Stimulated activated CD8-positive, alpha-beta memory T cell treated with anti-CD3 and anti-CD28 coated beads, Interleukin-7, amount 100 ng/mL, for 1 hour (primary cell): ENCODE measurements at regions not wholly inside any gene's neighbourhood (a gene's known extent, or its start where the extent isn't known, plus 50 kb on each side); places are given as distances from the start of the nearest gene placed in this dataset.
"Not testable (repeated sequence)": the region's sequence is repeated elsewhere in the genome, so short reads cannot be mapped to it uniquely, and the experiment has no call there.

Experiments used
- DNase-seq, 2 donors: peaks; one replicate each; pipeline ENCODE4 v3.0.0-alpha.2; 2020; ENCODE audit warnings: low read depth in 2 of 2

- not testable (repeated sequence) for DNase-seq
These were observed 61.3 kb downstream of the SYF2 start for GRCh38 chr1:25171013-25171412.

- no peak for DNase-seq
These were observed 61.9 kb downstream of the SYF2 start for GRCh38 chr1:25170439-25170838.

- DNase-seq: no peak
These were observed 62.7 kb downstream of the SYF2 start for GRCh38 chr1:25169610-25170009.

- DNase-seq: no peak
These were observed 63.1 kb downstream of the SYF2 start for GRCh38 chr1:25169168-25169567.

- no peak for DNase-seq
These were observed 63.9 kb downstream of the SYF2 start for GRCh38 chr1:25168193-25169071.

- no peak for DNase-seq
These were observed 64.8 kb downstream of the SYF2 start for GRCh38 chr1:25167269-25168192.

- no peak for DNase-seq
These were observed 65.5 kb downstream of the SYF2 start for GRCh38 chr1:25166847-25167246.

- no peak for DNase-seq
These were observed 68.3 kb downstream of the SYF2 start for GRCh38 chr1:25163986-25164385.

- no peak for DNase-seq
These were observed 70.3 kb downstream of the SYF2 start for GRCh38 chr1:25161981-25162380.

- no peak for DNase-seq
These were observed 74.5 kb downstream of the SYF2 start for GRCh38 chr1:25157846-25158245.

GRCh38 chr1:25150985-25151495 is 81.3 kb downstream of the SYF2 start:
- no peak for DNase-seq

GRCh38 chr1:25148673-25149300 is 83.5 kb downstream of the SYF2 start:
- DNase-seq: no peak

- DNase-seq: no peak
These were observed 85.8 kb downstream of the SYF2 start for GRCh38 chr1:25146451-25146855.

- DNase-seq: no peak
These were observed 86.4 kb downstream of the SYF2 start for GRCh38 chr1:25145775-25146393.

GRCh38 chr1:25140073-25140797 is 92.1 kb downstream of the SYF2 start:
- no peak for DNase-seq

- DNase-seq: no peak
These were observed 94.5 kb downstream of the SYF2 start for GRCh38 chr1:25137521-25138395.

- DNase-seq: no peak
These were observed 95.2 kb downstream of the SYF2 start for GRCh38 chr1:25137106-25137505.

- no peak for DNase-seq
These were observed 96.4 kb downstream of the SYF2 start for GRCh38 chr1:25135909-25136308.

- no peak for DNase-seq
These were observed 97.4 kb downstream of the SYF2 start for GRCh38 chr1:25134801-25135461.
